BLaER1 treated with 17β-estradiol and CSF1 and Interleukin-3, amounts not matched to agents 10 nM and 100 nM (cell line): ENCODE measurements at regions not wholly inside any gene's neighbourhood (a gene's known extent, or its start where the extent isn't known, plus 50 kb on each side); places are given as distances from the start of the nearest gene placed in this dataset.

Experiments used
- H3K27ac ChIP-seq, 11 experiments: shearing (Covaris generic); formaldehyde crosslinking; 2 replicates each; pipeline ENCODE4 v1.8.1; 2022
- H3K27me3 ChIP-seq, 11 experiments: shearing (Covaris generic); formaldehyde crosslinking; 2 replicates each; pipeline ENCODE4 v1.8.1; 2022
- H3K36me3 ChIP-seq, 11 experiments: shearing (Covaris generic); formaldehyde crosslinking; 2 replicates each; pipeline ENCODE4 v1.8.1; 2022
- H3K4me1 ChIP-seq, 10 experiments: shearing (Covaris generic); formaldehyde crosslinking; 2 replicates each; pipeline ENCODE4 v1.8.1; 2022
- H3K4me2 ChIP-seq, 11 experiments: shearing (Covaris generic); formaldehyde crosslinking; 2 replicates each; pipeline ENCODE4 v1.8.1; 2022
- H3K4me3 ChIP-seq, 10 experiments: shearing (Covaris generic); formaldehyde crosslinking; 2 replicates each; pipeline ENCODE4 v1.8.1; 2022
- H3K9ac ChIP-seq, 11 experiments: shearing (Covaris generic); formaldehyde crosslinking; 2 replicates each; pipeline ENCODE4 v1.8.1; 2022
- H3K9me3 ChIP-seq, 11 experiments: shearing (Covaris generic); formaldehyde crosslinking; replicated peaks in 1 of 11; 2 replicates each; pipeline ENCODE4 v1.8.1; 2022
- H4K20me1 ChIP-seq, 11 experiments: shearing (Covaris generic); formaldehyde crosslinking; 2 replicates each; pipeline ENCODE4 v1.8.1; 2022
- Cebpa-rat ChIP-seq, 11 experiments: shearing (Covaris generic); IDR thresholded peaks; 2 replicates each; pipeline ENCODE4 v1.8.1; 2022

- TF ChIP-seq Cebpa-rat (IDR thresholded peaks at IDR 0.05) = no peak
- Histone ChIP-seq H3K9ac (no peak overlapping the region), H4K20me1 (peaks cover 0 to 44% (median 0%) of the 10 kb centered on the region in 11 experiments; a peak in 5 of 22 replicates), H3K4me3 (no peak overlapping the region), H3K27me3 (no peaks in the 10 kb centered on the region), H3K9me3 (no peaks in the 10 kb centered on the region), H3K4me1 (peaks cover 0 to 7% (median 0%) of the 10 kb centered on the region in 10 experiments; a peak in 3 of 20 replicates), H3K4me2 (no peak overlapping the region), H3K27ac (no peak overlapping the region), H3K36me3 (peaks cover 0 to 56% (median 0%) of the 10 kb centered on the region in 11 experiments; a peak in 8 of 22 replicates)
Observed at GRCh38 chr20:60214901-60215815, 256.9 kb downstream of the CDH26 start.

- Histone ChIP-seq H3K27me3 (no peaks in the 10 kb centered on the region), H3K4me2 (no peak overlapping the region), H3K9ac (no peak overlapping the region)
Observed at GRCh38 chr20:60215816-60216730, 257.9 kb downstream of the CDH26 start.

GRCh38 chr20:60219231-60219630, 261.0 kb downstream of the CDH26 start:
- peaks cover 0 to 72% (median 0%) of the 10 kb centered on the region in 11 experiments; a peak in 8 of 22 replicates for H3K36me3 ChIP-seq
- H3K27me3 ChIP-seq = no peaks in the 10 kb centered on the region
- no peaks in the 10 kb centered on the region for H3K9me3 ChIP-seq
- no peak for TF ChIP-seq Cebpa-rat (IDR thresholded peaks at IDR 0.05)
- H3K4me2 ChIP-seq = no peak overlapping the region
- H3K4me1 ChIP-seq = no peaks in the 10 kb centered on the region
- H4K20me1 ChIP-seq = peaks cover 0 to 11% (median 0%) of the 10 kb centered on the region in 11 experiments; a peak in 2 of 22 replicates
- H3K4me3 ChIP-seq = no peak overlapping the region
- H3K27ac ChIP-seq = no peak overlapping the region
- H3K9ac ChIP-seq = no peak overlapping the region

More at GRCh38 chr20:60215816-60216730, 257.9 kb downstream of the CDH26 start:
- Histone ChIP-seq H3K4me3 (no peak overlapping the region), H4K20me1 (peaks cover 0 to 38% (median 0%) of the 10 kb centered on the region in 11 experiments; a peak in 5 of 22 replicates), H3K9me3 (no peaks in the 10 kb centered on the region), H3K27ac (no peak overlapping the region), H3K4me1 (no peaks in the 10 kb centered on the region), H3K36me3 (peaks cover 0 to 65% (median 0%) of the 10 kb centered on the region in 11 experiments; a peak in 8 of 22 replicates)
- no peak for TF ChIP-seq Cebpa-rat (IDR thresholded peaks at IDR 0.05)

- Histone ChIP-seq H3K9me3 (peaks cover 0 to 3% (median 0%) of the 10 kb centered on the region in 11 experiments; a peak in 2 of 22 replicates), H3K4me2 (no peak overlapping the region), H3K4me3 (no peak overlapping the region), H3K9ac (no peak overlapping the region), H3K4me1 (no peaks in the 10 kb centered on the region), H3K36me3 (peaks cover 0 to 75% (median 0%) of the 10 kb centered on the region in 11 experiments; a peak in 9 of 22 replicates), H3K27me3 (no peaks in the 10 kb centered on the region), H4K20me1 (peaks cover 0 to 9% (median 0%) of the 10 kb centered on the region in 11 experiments; a peak in 2 of 22 replicates), H3K27ac (no peak overlapping the region)
- no peak for TF ChIP-seq Cebpa-rat (IDR thresholded peaks at IDR 0.05)
Observed at GRCh38 chr20:60219984-60220562, 261.9 kb downstream of the CDH26 start.

GRCh38 chr20:60220706-60221105, 262.5 kb downstream of the CDH26 start:
- no peak overlapping the region for H3K4me2 ChIP-seq

GRCh38 chr20:60221593-60221992, 263.4 kb downstream of the CDH26 start:
- Histone ChIP-seq H3K4me1 (peaks cover 0 to 5% (median 0%) of the 10 kb centered on the region in 10 experiments; a peak in 2 of 20 replicates), H3K27me3 (no peaks in the 10 kb centered on the region), H3K4me2 (no peak overlapping the region), H4K20me1 (peaks cover 0 to 5% (median 0%) of the 10 kb centered on the region in 11 experiments; a peak in 1 of 22 replicates), H3K27ac (no peak overlapping the region), H3K9me3 (peaks cover 0 to 16% (median 3%) of the 10 kb centered on the region in 11 experiments; a peak in 18 of 22 replicates), H3K9ac (no peak overlapping the region), H3K4me3 (no peak overlapping the region), H3K36me3 (peaks cover 0 to 66% (median 0%) of the 10 kb centered on the region in 11 experiments; a peak in 8 of 22 replicates)
- no peak for TF ChIP-seq Cebpa-rat (IDR thresholded peaks at IDR 0.05)

More at GRCh38 chr20:60220706-60221105, 262.5 kb downstream of the CDH26 start:
- Histone ChIP-seq H3K9ac (no peak overlapping the region), H3K9me3 (peaks cover 0 to 9% (median 0%) of the 10 kb centered on the region in 11 experiments; a peak in 3 of 22 replicates), H3K4me1 (no peaks in the 10 kb centered on the region), H3K27ac (no peak overlapping the region), H3K36me3 (peaks cover 0 to 75% (median 0%) of the 10 kb centered on the region in 11 experiments; a peak in 9 of 22 replicates), H3K4me3 (no peak overlapping the region), H3K27me3 (no peaks in the 10 kb centered on the region), H4K20me1 (peaks cover 0 to 5% (median 0%) of the 10 kb centered on the region in 11 experiments; a peak in 1 of 22 replicates)
- TF ChIP-seq Cebpa-rat (IDR thresholded peaks at IDR 0.05) = no peak

GRCh38 chr20:60222497-60222896, 264.3 kb downstream of the CDH26 start:
- Histone ChIP-seq H3K27ac (no peak overlapping the region), H4K20me1 (peaks cover 0 to 5% (median 0%) of the 10 kb centered on the region in 11 experiments; a peak in 1 of 22 replicates), H3K4me1 (peaks cover 0 to 12% (median under 1%) of the 10 kb centered on the region in 10 experiments; a peak in 8 of 20 replicates), H3K4me3 (no peak overlapping the region), H3K27me3 (no peaks in the 10 kb centered on the region), H3K9me3 (peaks cover 0 to 25% (median 12%) of the 10 kb centered on the region in 11 experiments; a peak in 18 of 22 replicates), H3K36me3 (peaks cover 0 to 64% (median 5%) of the 10 kb centered on the region in 11 experiments; a peak in 14 of 22 replicates), H3K4me2 (no peak overlapping the region), H3K9ac (no peak overlapping the region)
- TF ChIP-seq Cebpa-rat (IDR thresholded peaks at IDR 0.05) = no peak

GRCh38 chr20:60223174-60223573, 265.0 kb downstream of the CDH26 start:
- peaks cover 0 to 5% (median 0%) of the 10 kb centered on the region in 11 experiments; a peak in 1 of 22 replicates for H4K20me1 ChIP-seq
- peaks cover 0 to 63% (median 5%) of the 10 kb centered on the region in 11 experiments; a peak in 13 of 22 replicates for H3K36me3 ChIP-seq
- H3K4me3 ChIP-seq = no peak overlapping the region
- no peaks in the 10 kb centered on the region for H3K27me3 ChIP-seq
- H3K27ac ChIP-seq = no peak overlapping the region
- H3K4me1 ChIP-seq = peaks cover 0 to 18% (median 7%) of the 10 kb centered on the region in 10 experiments; a peak in 15 of 20 replicates
- H3K9ac ChIP-seq = no peak overlapping the region
- TF ChIP-seq Cebpa-rat (IDR thresholded peaks at IDR 0.05) = no peak
- no peak overlapping the region for H3K4me2 ChIP-seq
- peaks cover 0 to 26% (median 15%) of the 10 kb centered on the region in 11 experiments; a peak in 18 of 22 replicates for H3K9me3 ChIP-seq
